ENCODE measurements at regions not wholly inside any gene's neighbourhood (a gene's known extent, or its start where the extent isn't known, plus 50 kb on each side); places are given as distances from the start of the nearest gene placed in this dataset.

DNA sequence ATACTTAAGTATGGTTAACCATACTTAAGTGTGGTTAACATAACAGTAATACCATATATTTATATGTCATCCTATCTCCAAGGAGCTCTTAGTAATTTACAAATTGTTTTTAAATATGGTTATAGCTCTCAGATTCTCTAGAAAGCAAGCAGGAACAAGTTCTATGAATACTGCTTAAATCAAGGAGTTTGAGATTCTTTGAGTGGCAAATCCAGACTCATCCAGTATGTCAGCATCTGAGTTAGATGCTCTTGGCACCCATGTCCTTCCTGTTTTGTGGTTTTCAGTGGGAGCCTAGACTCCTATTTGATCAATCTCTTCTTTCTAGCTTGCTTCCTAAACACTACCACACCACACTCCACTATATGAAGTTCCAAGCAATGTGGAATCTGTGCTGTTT, 114.7 kb upstream of the GDNF start:
- TF ChIP-seq EZH2 (IDR thresholded peaks at IDR 0.05; ENCODE audit: insufficient read depth, poor library complexity, severe bottlenecking) (no peak), EZH2phosphoT487 (IDR thresholded peaks at IDR 0.05; ENCODE audit: insufficient read depth, low read depth) (no peak)

All from GM23248 (cell line).